ENCODE measurements at regions not wholly inside any gene's neighbourhood (a gene's known extent, or its start where the extent isn't known, plus 50 kb on each side); places are given as distances from the start of the nearest gene placed in this dataset.

GRCh38 chr11:115684699-115685098, 180.5 kb upstream of the CADM1 start:
- H3K4me3 ChIP-seq (ENCODE audit: control insufficient read depth, low read depth, low read length): no peak overlapping the region
- DNase-seq (ENCODE audit: low read depth): no peak
- TF ChIP-seq CTCF (IDR thresholded peaks at IDR 0.05; ENCODE audit: control insufficient read depth, insufficient read depth, low read depth, low read length, missing control alignments): no peak

- TF ChIP-seq CTCF (IDR thresholded peaks at IDR 0.05; ENCODE audit: control insufficient read depth, insufficient read depth, low read depth, low read length, missing control alignments): no peak
- no peak overlapping the region for H3K4me3 ChIP-seq (ENCODE audit: control insufficient read depth, low read depth, low read length)
- no peak for DNase-seq (ENCODE audit: low read depth)
Observed at GRCh38 chr11:115684135-115684534, 179.9 kb upstream of the CADM1 start.

- DNase-seq (ENCODE audit: low read depth): no peak
- TF ChIP-seq CTCF (IDR thresholded peaks at IDR 0.05; ENCODE audit: control insufficient read depth, insufficient read depth, low read depth, low read length, missing control alignments): no peak
- no peak overlapping the region for H3K4me3 ChIP-seq (ENCODE audit: control insufficient read depth, low read depth, low read length)
Observed at GRCh38 chr11:115682888-115683287, 178.7 kb upstream of the CADM1 start.

GRCh38 chr11:115682101-115682500, 177.9 kb upstream of the CADM1 start:
- DNase-seq (ENCODE audit: low read depth): no peak
- no peak overlapping the region for H3K4me3 ChIP-seq (ENCODE audit: control insufficient read depth, low read depth, low read length)
- no peak for TF ChIP-seq CTCF (IDR thresholded peaks at IDR 0.05; ENCODE audit: control insufficient read depth, insufficient read depth, low read depth, low read length, missing control alignments)

- no peak for TF ChIP-seq CTCF (IDR thresholded peaks at IDR 0.05; ENCODE audit: control insufficient read depth, insufficient read depth, low read depth, low read length, missing control alignments)
- no peak for DNase-seq (ENCODE audit: low read depth)
- H3K4me3 ChIP-seq (ENCODE audit: control insufficient read depth, low read depth, low read length): no peak overlapping the region
Observed at GRCh38 chr11:115679945-115680344, 175.7 kb upstream of the CADM1 start.

GRCh38 chr11:115678942-115679341, 174.7 kb upstream of the CADM1 start:
- TF ChIP-seq CTCF (IDR thresholded peaks at IDR 0.05; ENCODE audit: control insufficient read depth, insufficient read depth, low read depth, low read length, missing control alignments): no peak
- H3K4me3 ChIP-seq (ENCODE audit: control insufficient read depth, low read depth, low read length): no peak overlapping the region
- DNase-seq (ENCODE audit: low read depth): no peak

GRCh38 chr11:115677190-115677589, 173.0 kb upstream of the CADM1 start:
- DNase-seq (ENCODE audit: low read depth): no peak

More at GRCh38 chr11:115677190-115677589, 173.0 kb upstream of the CADM1 start:
- no peak for TF ChIP-seq CTCF (IDR thresholded peaks at IDR 0.05; ENCODE audit: control insufficient read depth, insufficient read depth, low read depth, low read length, missing control alignments)
- no peak overlapping the region for H3K4me3 ChIP-seq (ENCODE audit: control insufficient read depth, low read depth, low read length)

Measured in AG09309 (cell line).